Fibroblast of pulmonary artery (primary cell): ENCODE measurements at regions not wholly inside any gene's neighbourhood (a gene's known extent, or its start where the extent isn't known, plus 50 kb on each side); places are given as distances from the start of the nearest gene placed in this dataset.
A peak's percentile ranks its signal among the peaks of the same experiment; 100 is the strongest.

Experiments
- DNase-seq: peaks from one replicate; pipeline ENCODE4 v3.0.0-alpha.2; 2010; ENCODE audit warnings: low read depth
- H3K4me3 ChIP-seq: replicated peaks from 2 replicates; pipeline ENCODE4 v1.5.1; 2011; ENCODE audit warnings: low read depth, mild to moderate bottlenecking, control low read depth, low read length, moderate library complexity
- TF ChIP-seq, protein P1 (sequence below): IDR thresholded peaks from 2 replicates; pipeline ENCODE4 v1.5.1; 2011; ENCODE audit warnings: mild to moderate bottlenecking, control low read depth, low read length, inconsistent platforms; ENCODE audit errors: missing control alignments

DNA sequence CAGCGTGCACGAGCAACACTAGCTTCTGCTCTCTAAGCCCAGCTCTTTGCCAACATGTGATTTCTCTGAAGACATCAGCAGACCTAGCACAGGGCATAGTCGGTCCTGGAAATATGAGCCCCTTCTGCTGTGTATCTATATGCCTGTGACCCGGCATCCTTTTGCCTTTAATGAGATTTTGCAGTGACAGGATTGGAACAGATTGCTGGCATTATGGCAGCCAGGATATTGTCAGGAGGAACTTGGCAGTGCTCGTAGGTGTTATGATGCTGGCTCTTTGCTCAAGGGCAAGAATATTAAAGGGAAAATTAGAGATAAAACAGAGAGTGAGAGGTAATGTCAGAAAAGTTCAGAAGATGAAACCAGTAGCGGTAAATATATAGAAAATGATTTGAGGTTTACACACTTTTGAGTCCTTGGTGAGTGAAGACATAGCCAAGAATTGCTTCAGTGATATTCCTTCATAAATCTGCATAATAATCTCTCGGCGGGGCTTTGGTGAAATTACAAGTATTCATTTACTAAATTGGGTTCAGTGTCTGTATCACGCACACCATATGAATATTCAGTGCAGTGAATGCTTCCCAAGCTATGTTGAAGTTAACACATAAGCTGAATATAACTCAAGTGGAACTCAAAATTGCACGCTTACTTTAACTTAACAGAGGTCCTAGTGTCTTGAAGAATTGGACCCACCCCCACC lies 502.1 kb upstream of the NR3C2 start:
- no peak overlapping the region for H3K4me3 ChIP-seq
- TF ChIP-seq, protein P1, sequence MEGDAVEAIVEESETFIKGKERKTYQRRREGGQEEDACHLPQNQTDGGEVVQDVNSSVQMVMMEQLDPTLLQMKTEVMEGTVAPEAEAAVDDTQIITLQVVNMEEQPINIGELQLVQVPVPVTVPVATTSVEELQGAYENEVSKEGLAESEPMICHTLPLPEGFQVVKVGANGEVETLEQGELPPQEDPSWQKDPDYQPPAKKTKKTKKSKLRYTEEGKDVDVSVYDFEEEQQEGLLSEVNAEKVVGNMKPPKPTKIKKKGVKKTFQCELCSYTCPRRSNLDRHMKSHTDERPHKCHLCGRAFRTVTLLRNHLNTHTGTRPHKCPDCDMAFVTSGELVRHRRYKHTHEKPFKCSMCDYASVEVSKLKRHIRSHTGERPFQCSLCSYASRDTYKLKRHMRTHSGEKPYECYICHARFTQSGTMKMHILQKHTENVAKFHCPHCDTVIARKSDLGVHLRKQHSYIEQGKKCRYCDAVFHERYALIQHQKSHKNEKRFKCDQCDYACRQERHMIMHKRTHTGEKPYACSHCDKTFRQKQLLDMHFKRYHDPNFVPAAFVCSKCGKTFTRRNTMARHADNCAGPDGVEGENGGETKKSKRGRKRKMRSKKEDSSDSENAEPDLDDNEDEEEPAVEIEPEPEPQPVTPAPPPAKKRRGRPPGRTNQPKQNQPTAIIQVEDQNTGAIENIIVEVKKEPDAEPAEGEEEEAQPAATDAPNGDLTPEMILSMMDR = no peak
- no peak for DNase-seq

- no peak overlapping the region for H3K4me3 ChIP-seq
- TF ChIP-seq, protein P1 = no peak
- DNase-seq = no peak
Measured at GRCh38 chr4:148934926-148935578, 492.8 kb upstream of the NR3C2 start.

GRCh38 chr4:148926276-148927260 lies 484.4 kb upstream of the NR3C2 start:
- peak; percentile 4 for DNase-seq
- H3K4me3 ChIP-seq = no peak overlapping the region
- TF ChIP-seq, protein P1 = no peak

GRCh38 chr4:148923881-148924280 lies 481.7 kb upstream of the NR3C2 start:
- TF ChIP-seq, protein P1 = no peak
- no peak for DNase-seq
- no peak overlapping the region for H3K4me3 ChIP-seq

GRCh38 chr4:148922497-148922896 lies 480.3 kb upstream of the NR3C2 start:
- no peak for DNase-seq

DNA sequence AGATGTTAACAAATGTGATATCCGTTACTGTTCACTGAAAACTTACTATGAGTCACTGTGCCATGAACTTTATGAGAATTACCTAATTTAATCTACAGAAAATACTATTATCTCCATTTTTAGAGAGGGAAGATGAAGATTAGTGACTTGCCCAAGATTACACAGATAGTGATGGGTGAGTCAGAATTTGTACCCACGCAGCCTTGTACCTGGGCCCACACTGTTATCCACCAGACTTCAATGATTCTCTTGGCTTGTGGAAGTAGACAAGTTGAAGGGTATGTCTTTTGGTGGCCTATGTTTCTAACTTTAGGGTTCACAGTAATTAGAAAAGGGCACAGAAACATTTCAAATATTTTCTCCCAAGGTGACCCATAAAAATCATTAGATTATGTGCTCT lies 472.5 kb upstream of the NR3C2 start:
- TF ChIP-seq, protein P1 = no peak
- no peak overlapping the region for H3K4me3 ChIP-seq
- DNase-seq = no peak

More at GRCh38 chr4:148922497-148922896, 480.3 kb upstream of the NR3C2 start:
- TF ChIP-seq, protein P1 = no peak
- no peak overlapping the region for H3K4me3 ChIP-seq
